ENCODE measurements at regions not wholly inside any gene's neighbourhood (a gene's known extent, or its start where the extent isn't known, plus 50 kb on each side); places are given as distances from the start of the nearest gene placed in this dataset.
A peak's percentile ranks its signal among the peaks of the same experiment; 100 is the strongest.
"Not testable (repeated sequence)": the region's sequence is repeated elsewhere in the genome, so short reads cannot be mapped to it uniquely, and the experiment has no call there.

DNA sequence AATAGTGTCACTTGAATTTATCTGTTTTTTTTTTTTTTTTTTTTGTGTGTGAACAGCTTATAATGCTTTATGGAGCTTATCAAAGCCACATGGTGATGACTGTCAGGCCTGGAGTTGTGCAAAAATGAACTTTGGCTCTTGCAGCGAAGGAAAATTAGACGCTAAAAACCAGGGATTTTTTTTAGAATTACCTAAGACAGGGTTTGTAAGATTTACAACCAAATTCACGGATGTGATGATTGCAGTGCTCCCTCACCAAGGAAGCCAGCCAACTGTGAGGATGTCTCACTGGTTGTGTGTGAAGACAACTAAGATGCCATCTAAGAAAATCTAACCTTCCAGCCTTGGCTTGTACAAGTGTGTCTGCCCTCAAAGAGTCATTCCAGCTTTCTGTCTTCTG, 127.1 kb upstream of the SLC4A4 start:
- no peak for DNase-seq

DNA sequence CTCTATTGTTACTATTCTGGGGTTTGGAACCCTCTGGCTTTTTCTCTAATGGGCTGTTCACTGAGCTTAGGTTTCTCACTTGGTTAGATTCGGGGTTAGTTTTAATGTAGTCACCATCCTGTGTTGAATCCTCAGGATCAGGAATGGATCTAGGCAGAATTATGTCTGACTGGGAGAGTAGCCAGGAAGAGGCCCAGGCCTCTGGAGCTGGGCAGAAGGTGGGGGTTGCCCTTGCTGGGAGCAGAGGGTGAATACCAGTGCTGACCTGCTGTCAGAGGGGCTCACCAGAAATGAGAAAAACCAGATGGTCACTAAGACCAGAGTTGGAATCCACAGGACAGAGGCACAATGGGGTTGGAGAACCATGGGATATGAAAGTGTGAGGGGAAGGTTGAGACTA, 126.6 kb upstream of the SLC4A4 start:
- no peak for DNase-seq

DNA sequence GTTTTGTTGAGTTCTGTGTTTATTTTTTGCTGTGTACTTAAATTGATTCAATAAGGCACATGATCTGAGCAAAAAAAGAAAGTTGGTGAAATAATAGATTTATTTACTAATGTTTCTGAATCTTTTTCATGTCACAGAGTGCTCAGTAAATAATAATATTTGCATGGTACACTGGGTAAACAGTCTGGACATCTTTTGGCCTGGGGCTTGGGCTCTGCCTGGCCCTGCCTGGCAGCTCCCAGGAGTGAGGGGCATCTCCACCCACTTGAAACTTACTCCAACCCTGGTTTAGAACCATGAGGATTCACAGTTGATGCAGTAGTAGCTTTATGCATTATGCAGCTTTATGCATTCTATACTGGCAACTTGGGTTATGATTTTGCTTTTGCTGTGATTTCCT, 124.2 kb upstream of the SLC4A4 start:
- DNase-seq = no peak

DNA sequence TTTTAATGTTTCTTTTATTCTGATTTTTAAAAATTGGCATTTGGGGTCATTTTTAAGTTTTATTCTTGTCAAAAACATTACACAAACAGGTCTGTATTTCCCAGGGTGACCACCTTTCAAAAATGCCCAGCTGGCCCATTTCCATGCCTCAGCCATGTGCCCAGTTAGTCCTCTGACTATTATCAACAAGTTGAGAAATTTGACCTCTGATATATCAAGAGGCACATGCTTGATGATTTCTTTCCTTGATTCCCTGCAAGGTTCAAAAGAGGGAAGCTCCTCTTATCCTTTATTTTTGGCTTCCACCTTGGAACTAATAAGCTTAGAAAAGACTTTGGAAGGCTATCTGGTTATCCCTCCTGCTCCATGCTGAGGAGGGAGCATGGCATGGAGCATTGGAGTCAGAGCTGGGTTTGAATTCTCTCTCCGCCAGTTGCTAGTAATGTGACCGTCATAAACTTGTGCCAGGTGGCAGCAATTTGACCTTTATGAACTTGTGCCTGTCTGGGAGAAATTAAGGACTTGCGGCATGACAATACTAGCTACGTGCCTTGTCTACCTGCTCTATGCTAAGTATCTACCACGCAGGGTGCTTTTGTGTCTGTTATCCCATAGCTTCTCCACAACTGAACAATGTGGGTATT, 122.4 kb upstream of the SLC4A4 start:
- no peak for DNase-seq

DNA sequence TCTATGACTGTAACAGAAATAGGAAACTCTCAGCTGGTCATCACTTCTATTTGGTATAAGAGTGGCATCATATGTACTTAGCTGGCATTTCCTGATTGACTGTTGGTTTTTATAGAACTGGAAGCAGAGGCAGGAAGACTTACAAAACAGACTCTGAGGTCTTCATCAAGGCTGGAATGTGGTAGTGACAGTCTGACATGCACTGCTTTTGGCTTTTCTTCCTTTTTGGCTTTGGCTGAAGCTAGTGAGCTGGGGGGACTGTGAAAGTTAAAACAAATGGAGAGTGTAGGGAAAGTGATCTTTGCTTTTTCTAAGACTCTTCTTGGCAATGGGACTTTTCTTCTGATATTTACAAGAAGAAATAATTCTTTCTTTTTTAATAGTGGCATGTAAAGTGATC, 121.1 kb upstream of the SLC4A4 start:
- DNase-seq = no peak

DNA sequence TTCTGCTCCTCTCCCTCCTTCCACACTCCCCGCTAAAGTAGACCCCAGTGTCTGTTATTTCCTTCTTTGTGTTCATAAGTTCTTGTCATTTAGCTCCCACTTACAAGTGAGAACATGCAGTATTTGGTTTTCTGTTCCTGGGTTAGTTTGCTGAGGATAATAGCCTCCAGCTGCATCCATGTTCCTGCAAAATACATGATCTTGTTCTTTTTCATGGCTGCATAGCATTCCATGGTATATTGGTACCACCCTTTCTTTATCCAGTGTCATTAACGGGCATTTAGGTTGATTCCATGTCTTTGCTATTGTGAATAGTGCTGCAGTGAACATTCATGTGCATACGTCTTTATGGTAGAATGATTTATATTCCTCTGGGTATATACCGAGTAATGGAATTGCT, 118.0 kb upstream of the SLC4A4 start:
- not testable (repeated sequence) for DNase-seq

DNA sequence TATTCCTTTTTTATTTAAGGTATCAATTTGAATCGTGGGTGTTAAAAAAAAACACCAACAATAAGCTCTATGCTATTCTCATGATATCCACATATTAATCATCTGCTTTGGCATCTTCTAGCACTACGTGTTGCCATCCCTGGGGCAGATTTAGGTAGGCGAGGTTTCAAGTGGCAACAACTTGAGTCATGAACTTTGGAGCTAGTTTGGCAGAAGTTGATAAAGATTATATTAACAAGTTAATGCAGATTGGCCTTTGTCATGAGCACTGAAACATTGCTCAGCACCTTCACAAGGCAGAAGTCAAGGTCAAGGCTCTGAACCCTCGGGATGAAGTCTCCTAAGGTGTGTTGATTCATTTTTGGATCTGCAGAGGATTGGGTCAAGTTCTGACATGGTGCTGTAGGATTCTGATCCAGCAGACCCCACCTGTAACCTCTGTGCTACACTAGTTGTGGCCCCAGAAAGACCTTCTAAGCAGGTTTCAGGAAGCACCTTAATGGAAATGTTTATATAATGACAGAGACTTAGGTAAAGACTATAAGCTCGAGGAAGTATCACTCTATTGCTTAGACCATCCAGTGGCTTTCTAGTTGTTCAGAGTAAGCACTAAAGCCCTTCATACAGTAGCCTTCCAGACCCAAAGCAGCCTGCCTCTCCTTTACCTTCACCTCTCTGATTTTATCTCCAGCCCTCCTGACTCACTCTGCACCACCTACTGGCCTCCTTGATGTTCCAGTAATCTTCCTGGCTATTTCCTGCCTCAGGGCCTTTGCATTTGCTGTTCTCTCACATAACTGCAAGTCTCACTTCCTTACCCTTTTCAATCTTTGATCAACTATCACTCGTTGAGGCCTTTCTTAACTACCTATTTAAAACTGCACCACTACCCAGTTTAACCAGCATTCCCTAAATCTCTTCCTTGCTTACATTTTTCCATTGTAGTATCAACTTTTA, 117.0 kb upstream of the SLC4A4 start:
- no peak for DNase-seq

DNA sequence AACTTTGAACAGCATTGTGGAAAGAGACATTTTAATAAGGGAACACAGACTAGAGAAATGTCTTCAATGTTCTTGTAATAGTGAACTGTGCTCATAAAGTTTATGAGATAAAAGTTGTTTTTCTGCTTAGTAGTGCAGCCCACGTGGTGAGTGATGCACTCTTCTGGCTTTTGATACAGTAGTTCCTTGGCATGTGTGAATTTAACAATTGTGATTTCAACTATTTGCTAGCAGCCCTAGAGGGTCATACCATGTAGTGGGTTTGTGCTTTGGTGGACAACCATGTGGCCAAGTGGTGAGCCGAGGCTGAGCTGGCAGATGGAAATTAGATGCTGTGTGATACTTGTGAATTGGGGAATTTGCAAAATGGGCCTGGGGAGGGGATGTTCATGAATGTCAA, 116.2 kb upstream of the SLC4A4 start:
- no peak for DNase-seq

DNA sequence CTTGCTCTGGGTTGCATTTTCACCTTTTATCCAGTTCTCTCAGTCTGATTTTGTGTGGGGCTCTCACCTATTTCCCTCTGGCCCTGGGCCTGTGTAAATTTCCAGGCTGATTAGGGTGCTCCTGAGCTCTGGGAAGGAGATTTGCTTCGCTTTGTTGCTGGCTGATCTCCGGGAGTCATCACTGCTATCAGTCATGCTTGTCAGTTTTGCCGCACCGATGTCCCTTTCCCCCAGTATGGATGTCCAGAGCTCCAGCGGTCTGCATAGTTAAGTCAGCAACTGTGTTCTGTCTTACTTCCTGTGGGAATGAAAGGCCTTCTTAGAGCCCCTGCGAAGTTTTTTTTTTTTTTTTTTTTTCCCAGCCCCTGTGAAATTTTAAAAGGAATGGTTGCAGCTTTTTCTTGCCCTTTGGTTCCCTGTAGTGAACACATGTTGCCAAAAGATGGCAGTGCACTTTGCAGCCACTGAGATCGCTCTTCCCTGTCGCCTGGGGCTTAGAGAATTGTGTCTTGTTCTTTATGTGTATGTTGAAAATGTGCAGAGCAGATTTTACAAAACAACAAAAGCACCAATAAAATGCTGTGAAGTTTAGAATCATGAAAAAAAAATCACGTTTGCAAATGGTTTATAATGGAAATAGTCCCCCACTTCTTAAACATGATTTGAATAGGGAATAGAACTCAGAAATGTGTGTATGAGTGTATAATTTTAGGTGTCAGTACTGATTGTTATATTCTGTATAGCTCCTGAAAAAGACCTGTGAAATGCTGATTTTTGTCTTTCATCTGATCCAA, 109.1 kb upstream of the SLC4A4 start:
- no peak for DNase-seq

DNA sequence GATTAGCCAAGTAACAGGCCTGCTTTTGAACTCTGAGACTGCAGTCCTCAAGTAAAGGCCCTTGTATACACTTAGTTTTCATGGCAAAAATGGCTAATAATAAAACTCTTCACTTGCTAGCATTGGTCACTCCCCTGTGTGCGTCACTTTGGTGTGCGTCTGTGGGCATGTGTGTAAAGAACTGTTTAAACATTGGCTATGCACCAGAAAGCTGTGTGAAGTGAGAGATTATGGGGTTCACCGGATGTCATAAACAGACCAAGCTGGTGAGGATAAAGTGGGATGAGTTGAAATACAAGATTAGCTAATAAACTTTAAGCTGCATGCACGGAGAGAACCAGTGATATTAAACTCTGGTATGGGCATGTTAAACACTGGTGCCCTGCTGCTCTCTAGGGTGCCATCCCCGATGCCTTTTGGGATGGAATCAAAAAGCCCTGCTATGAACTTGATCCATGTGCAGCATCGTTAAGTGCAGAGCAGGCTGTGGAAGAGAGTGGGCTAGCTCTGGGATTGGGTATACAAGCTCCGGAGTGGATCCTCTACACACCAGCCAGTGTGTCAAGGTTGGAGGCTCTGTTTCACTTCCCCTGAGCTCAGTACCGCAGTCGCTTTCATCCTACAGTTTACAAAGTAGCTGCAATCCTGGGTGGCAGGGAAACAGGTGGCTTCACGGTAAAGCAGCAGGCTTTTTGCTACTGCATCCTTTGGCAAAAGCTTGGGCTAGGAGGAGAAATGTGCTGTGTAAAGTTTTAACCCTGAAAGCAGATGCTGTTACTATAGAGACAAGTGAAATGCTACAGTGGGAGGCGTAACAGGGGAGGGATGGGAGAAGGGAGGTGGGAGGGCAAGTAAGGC, 108.3 kb upstream of the SLC4A4 start:
- DNase-seq = no peak

DNA sequence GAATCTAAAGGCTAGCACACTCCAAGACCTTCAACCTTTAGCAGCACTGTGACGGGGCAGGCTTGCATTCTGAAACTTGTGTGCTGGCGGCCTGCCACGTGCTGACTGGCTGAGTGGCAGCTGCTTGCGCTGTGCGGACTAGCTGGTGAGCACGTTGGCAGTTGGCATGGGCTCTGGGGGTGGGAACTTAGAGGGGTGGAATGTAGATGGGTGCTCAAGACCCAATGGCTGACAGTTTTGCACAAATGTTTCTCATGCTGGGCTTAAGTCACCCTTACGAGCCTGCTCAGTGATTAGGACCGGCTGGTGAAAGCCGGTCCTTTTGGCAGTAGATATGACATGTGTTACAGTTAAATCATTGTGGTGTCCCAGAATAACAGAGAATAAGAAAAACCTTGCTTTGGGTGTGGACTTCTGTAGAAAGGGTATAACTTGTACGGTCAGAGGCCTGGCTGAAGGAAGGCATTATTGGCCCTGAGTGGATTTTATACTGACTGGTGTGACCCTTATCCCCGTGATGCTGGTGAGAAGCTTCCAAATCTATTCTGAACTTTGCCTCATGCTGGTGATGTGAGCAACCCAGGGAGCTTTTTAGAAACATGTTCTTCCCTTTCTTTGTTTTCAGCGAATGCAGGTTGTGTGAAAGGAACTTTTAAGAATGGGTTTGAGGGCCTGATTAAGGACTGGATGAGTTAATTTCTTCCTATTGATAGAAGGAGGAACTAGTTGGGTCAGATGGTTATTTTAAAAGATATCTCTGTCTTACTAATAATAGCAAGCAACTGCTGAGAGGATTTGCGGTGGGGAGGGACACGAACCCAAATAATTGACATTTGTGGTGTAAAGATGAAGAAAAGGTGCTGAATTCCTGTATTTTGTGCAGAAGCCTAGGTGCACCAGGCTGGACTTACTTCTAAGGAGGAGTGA, 107.4 kb upstream of the SLC4A4 start:
- DNase-seq = no peak

DNA sequence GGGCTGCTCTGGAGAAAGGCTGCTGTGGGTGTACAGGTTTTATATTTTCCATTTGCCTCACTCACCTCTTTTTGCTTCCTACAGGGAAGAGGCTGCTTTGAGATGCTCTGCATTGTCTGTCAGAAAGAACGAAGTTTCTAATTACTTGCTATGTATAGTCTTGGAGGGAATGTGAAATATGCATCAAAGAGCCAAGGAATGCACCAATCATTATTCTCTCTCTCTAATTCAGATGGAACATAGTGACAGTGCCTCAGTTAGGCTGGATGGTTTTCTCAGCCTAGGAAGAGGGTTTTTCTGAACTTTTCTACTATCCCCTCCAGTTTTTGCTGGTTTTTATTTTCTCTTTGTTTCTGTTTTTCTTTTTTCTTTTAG, 106.8 kb upstream of the SLC4A4 start:
- DNase-seq = no peak

DNA sequence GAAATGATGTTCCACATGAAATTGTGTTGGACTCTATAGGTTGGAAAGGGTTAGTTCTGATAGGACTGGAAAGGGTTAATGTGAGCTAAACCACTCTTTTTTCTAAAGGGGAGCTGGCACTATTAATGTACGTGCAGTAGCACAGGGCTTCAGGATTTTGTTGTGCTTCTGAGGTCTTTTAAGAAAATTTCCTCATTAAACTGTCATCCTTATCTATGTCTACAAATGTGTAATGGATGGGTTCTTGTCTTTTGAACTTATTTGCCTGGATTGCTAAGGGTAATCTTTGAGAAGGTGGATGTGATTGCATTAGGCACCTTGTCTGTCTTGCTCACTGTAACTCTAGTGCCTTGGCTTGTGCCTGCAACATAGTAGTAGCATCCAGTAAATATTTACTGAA, 106.0 kb upstream of the SLC4A4 start:
- no peak for DNase-seq

DNA sequence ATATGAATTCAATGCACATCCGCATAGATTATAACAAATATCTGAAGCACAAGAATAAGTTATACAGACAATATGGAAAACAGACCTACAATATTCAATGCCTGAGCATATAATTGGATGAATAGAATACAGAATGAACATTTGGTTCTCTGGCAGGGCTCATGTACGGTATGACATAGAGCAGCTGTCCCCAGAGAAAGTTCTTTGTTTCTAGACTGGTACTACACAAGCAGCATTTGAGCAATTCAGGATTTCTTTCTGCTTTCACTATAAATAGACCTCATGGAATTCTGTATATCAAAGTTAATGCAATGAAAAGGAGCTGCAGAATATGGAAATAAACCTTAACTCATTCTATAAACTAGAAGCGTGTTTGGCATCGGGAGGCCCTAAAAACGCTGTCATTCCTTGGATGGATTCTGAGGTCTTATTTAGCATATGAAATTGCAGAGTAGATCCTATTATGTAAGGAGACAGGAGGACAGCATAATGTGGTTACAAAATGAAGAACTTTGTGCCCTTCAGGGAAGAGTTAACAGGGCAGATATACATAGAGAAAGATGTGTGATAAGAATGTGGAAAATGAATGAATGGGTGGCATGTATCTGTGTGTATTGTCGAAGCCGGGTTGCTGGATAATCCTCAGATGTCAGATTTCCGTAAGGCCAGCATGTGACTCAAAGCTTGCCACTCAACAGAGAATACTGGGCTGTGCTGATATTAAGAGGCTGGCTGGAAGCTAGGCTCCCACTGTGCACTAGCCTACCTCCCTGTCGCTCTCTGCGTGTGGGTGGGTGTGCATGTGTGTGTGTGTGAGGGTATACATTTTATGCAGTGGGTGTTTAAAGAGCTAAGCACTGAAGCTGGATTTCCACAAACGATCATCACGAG, 103.3 kb upstream of the SLC4A4 start:
- DNase-seq = no peak

DNA sequence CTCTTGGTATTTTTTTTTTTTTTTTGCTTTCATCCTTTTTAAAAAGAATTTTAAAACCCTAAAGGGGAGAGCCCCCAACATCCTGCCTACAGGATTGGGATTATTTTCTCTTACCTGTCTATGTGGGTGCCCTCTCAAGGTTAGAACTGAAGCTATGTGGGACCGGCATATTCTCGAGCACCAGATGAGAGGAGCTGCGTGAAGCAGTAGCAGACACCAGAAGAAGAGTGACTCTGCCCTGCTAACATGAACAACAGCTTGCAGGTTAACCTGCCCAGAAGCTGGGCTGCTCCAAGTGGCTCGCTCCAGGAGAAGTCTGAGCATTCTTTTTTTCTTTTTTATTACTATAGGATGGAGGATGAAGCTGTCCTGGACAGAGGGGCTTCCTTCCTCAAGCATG, 102.6 kb upstream of the SLC4A4 start:
- no peak for DNase-seq

DNA sequence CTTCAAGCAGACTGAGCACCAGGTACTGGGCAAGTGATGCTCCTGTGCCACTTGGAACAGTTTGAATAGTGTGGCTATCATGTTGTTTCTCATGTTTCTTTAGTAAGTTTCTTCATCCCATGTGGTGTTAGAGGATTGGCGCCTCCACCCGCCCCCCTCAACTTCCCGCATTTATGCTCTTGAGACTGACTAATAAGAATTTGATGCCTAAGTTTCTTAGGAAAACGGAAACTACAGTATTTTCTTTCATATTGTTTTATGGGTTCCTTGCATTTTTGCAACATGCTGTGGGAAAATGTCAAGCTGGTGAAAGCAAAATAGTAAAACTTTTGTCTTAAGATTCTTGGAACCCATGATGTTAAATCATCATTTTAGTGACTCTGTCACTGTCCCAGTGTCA, 101.2 kb upstream of the SLC4A4 start:
- DNase-seq = no peak

DNA sequence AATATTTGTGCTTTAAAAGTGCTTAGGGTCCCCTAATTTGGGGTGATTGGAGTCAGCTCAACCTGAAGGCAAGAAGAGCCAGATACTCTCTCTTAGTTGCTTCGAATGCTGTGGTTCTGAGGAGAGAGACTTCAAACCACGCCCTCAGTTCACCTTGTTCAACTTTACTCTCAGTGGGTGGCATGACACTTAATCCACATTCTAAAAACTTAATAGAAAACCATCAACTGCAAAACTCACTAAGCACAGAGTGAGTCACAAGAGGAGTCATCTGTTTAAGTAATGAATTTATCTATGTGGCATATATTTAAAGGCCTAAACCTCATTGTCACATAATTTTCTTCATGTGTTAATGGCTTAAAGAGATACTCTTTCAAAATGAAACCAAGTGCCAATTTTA, 99.5 kb upstream of the SLC4A4 start:
- DNase-seq = peak; percentile 1

DNA sequence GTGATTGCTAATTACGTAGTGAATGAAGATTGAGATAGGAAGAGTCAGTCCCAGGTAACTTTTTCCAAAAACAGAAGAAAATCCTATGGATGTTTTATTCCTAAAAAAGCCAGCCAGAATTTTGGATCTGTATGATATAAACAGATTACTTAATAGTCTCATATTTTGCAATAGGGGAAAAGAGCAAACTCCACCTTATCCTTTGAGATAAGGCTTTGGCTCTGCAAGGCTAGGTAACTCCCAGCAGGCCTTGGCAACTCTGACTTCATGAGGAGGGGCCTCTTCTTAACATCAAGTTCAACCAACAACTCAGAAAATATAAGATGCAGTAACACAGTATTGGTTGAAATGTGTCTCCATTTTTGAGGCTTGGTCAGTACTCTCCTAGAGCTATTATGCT, 98.7 kb upstream of the SLC4A4 start:
- DNase-seq = no peak

DNA sequence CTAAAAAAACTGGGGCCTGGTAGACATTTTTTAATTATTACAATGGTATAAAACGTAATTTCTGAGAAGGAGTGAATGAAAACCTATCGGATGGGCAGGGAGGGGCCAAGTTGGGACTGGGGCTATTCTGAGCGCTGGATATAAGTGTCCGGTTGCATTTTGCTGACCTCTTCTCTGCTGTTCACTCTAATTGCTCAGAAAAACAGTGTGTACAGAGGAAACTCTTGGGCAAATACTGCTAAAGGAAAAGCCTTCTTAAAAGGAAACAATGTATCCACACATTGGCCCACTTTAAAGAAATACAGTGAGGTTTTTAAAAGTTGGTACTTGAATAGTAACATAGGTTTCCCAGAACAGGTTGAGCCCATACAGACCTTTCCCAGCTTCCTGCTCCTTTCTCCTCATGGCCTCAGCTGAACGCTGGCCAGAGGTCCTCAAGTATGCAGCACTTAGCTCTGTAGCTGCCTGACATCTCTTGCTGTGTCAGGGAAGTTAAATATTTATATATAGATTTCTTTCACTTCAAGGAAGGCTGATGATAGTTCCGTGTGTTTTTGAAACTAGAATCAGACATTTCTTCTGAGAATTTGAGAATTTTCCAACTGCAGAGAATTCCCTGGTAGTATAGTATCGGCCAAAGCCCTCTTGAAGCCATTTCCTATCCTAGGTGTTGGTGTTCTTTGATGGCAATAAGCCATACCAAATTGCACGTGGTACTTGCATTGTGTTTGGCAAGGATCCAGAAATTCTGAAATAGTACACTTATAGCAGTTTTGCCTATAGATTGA, 97.1 kb upstream of the SLC4A4 start:
- DNase-seq = no peak
